ENCODE measurements at regions not wholly inside any gene's neighbourhood (a gene's known extent, or its start where the extent isn't known, plus 50 kb on each side); places are given as distances from the start of the nearest gene placed in this dataset.
"Not testable (repeated sequence)": the region's sequence is repeated elsewhere in the genome, so short reads cannot be mapped to it uniquely, and the experiment has no call there.

GRCh38 chr10:4162571-4163286, 377.7 kb upstream of the KLF6 start:
- DNase-seq (ENCODE audit: low read depth), result no peak
- no peak overlapping the region for H3K4me3 ChIP-seq (ENCODE audit: low read length)
- TF ChIP-seq CTCF (IDR thresholded peaks at IDR 0.05; ENCODE audit: insufficient read depth, low read depth, low read length, missing control alignments), result no peak

- TF ChIP-seq CTCF (IDR thresholded peaks at IDR 0.05; ENCODE audit: insufficient read depth, low read depth, low read length, missing control alignments), result no peak
- no peak overlapping the region for H3K4me3 ChIP-seq (ENCODE audit: low read length)
- DNase-seq (ENCODE audit: low read depth), result no peak
Observed at GRCh38 chr10:4159173-4159572, 374.2 kb upstream of the KLF6 start.

DNA sequence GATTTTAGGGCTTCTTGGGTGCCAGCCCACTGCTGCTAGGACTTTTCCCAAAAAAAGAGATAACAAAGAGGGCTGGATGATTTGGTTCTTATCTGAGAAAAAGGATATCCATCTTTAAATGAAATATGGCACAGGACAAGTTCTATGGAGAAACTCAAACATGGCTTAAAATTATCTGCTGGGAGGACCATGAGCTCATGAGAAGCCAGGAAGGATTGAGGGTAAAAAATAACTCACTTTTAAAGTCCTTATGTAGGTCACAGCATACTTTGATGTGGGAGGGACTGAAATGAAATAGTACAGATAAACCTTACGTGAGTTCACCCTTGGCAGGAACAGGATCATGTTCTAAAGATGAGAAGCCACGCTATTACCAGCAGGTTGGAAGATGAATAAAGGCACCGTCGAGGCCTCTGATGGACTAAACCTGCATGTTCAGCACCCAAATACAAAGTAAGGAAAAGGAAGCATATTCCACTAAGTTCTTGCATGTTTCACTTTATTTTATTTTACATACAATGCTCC, 369.2 kb upstream of the KLF6 start:
- H3K4me3 ChIP-seq (ENCODE audit: low read length), result no peak overlapping the region
- no peak for DNase-seq (ENCODE audit: low read depth)
- TF ChIP-seq CTCF (IDR thresholded peaks at IDR 0.05; ENCODE audit: insufficient read depth, low read depth, low read length, missing control alignments), result no peak

DNA sequence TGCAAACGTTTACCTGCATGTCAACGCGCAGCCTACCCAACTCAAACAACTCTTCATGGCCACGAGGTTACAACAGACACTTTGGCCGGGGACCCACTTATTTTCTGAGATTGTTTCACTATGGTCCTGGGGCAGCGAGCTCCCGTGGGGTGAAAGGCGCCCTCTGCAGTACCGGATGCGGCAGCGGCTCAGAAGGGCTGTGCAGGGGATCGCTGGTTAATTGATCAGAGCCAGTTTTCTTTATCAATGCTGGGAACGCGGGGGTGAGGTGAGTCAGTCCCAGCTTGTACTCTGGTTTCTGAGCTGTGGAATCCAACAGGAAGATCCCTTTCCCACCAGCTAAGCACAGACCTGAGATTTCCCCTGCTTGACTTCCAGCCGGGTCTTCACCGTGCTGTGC, 366.5 kb upstream of the KLF6 start:
- no peak for DNase-seq (ENCODE audit: low read depth)
- no peak overlapping the region for H3K4me3 ChIP-seq (ENCODE audit: low read length)
- no peak for TF ChIP-seq CTCF (IDR thresholded peaks at IDR 0.05; ENCODE audit: insufficient read depth, low read depth, low read length, missing control alignments)

- DNase-seq (ENCODE audit: low read depth), result no peak
- no peak overlapping the region for H3K4me3 ChIP-seq (ENCODE audit: low read length)
- no peak for TF ChIP-seq CTCF (IDR thresholded peaks at IDR 0.05; ENCODE audit: insufficient read depth, low read depth, low read length, missing control alignments)
Observed at GRCh38 chr10:4150676-4151075, 365.7 kb upstream of the KLF6 start.

GRCh38 chr10:4149460-4149859, 364.5 kb upstream of the KLF6 start:
- DNase-seq (ENCODE audit: low read depth); H3K4me3 ChIP-seq (ENCODE audit: low read length): not testable (repeated sequence)

DNA sequence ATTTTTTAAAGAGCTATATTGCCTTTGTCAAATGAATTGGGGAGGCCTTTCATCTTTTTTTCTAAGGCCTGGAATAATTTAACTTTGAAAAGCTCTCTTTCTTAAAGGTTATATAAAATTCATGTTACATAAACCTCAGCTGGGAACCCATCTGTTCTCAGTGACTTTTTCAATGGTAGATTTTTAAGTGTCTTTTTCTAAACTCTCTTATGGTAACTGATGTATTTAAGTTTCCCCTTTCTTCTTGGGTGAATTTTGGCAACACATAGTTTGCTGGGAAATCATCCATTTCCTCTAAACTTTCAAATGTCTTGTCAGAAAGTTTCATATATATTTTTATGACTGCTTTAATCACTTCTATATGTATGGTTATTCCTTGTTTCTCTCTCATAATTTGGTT, 362.2 kb upstream of the KLF6 start:
- TF ChIP-seq CTCF (IDR thresholded peaks at IDR 0.05; ENCODE audit: insufficient read depth, low read depth, low read length, missing control alignments), result no peak
- no peak for DNase-seq (ENCODE audit: low read depth)
- no peak overlapping the region for H3K4me3 ChIP-seq (ENCODE audit: low read length)
